Activated B cell treated with CpG ODN at 0.5 μM for 24 hours (primary cell): ENCODE measurements at regions not wholly inside any gene's neighbourhood (a gene's known extent, or its start where the extent isn't known, plus 50 kb on each side); places are given as distances from the start of the nearest gene placed in this dataset.

Experiments used
- ATAC-seq: fragments of 200-7000 bp; cut with Tn5 transposase; one replicate; pipeline ENCODE4 v1.10.0; 2021; ENCODE audit warnings: low read depth, mild to moderate bottlenecking, moderate library complexity
- CTCF ChIA-PET: fragments of 350-600 bp; sonication (Branson Sonifier 250); formaldehyde crosslinking; loops from one replicate; lab custom pipeline; 2021; ENCODE audit warnings: antibody characterized with exemption; lab: Charles Lee
- POLR2A ChIA-PET: fragments of 350-600 bp; sonication (Branson Sonifier 250); formaldehyde crosslinking; loops from one replicate; lab custom pipeline; 2021; ENCODE audit warnings: antibody characterized with exemption; lab: Charles Lee
- DNase-seq: peaks from one replicate; pipeline ENCODE4 v3.0.0; 2022
- H3K27ac Mint-ChIP-seq: one replicate; pipeline ENCODE4 v1.8.0; 2020; ENCODE audit warnings: mixed read lengths
- H3K27me3 Mint-ChIP-seq: one replicate; pipeline ENCODE4 v1.8.0; 2021; ENCODE audit warnings: mixed read lengths
- H3K36me3 Mint-ChIP-seq: one replicate; pipeline ENCODE4 v1.8.0; 2021; ENCODE audit warnings: low read depth, mixed read lengths
- H3K4me1 Mint-ChIP-seq: one replicate; pipeline ENCODE4 v1.8.0; 2021; ENCODE audit warnings: mixed read lengths
- H3K4me3 Mint-ChIP-seq: one replicate; pipeline ENCODE4 v1.8.0; 2020; ENCODE audit warnings: mild to moderate bottlenecking, mixed read lengths
- H3K9me3 Mint-ChIP-seq: one replicate; pipeline ENCODE4 v1.8.0; 2020; ENCODE audit warnings: mixed read lengths
- CTCF ChIP-seq: fragments of 200-600 bp; IDR thresholded peaks from one replicate; pipeline ENCODE4 v1.8.0; 2022; ENCODE audit warnings: antibody characterized with exemption, mild to moderate bottlenecking
- intact Hi-C: fragments of 100-400 bp; cut with micrococcal nuclease; formaldehyde crosslinking; loops from one replicate; pipeline ENCODE4 v1.15.1; 2024

GRCh38 chr11:115005663-115006062 lies 327.3 kb downstream of the NXPE2 start:
- ChIA-PET POLR2A (no interaction called here), CTCF (no interaction called here)
- no peaks in the 10 kb centered on the region for H3K36me3 Mint-ChIP-seq
- H3K4me1 Mint-ChIP-seq: no peaks in the 10 kb centered on the region
- H3K27me3 Mint-ChIP-seq: no peaks in the 10 kb centered on the region
- ATAC-seq: no peak
- H3K9me3 Mint-ChIP-seq: no peaks in the 10 kb centered on the region
- H3K27ac Mint-ChIP-seq: no peak overlapping the region
- DNase-seq: no peak
- no peak overlapping the region for H3K4me3 Mint-ChIP-seq
- intact Hi-C loops: no loop called here
- TF ChIP-seq CTCF: no peak

- no peak overlapping the region for H3K4me3 Mint-ChIP-seq
- CTCF ChIA-PET: no interaction called here
- ATAC-seq: no peak
- no peaks in the 10 kb centered on the region for H3K36me3 Mint-ChIP-seq
- H3K27me3 Mint-ChIP-seq: no peaks in the 10 kb centered on the region
- intact Hi-C loops: no loop called here
- H3K9me3 Mint-ChIP-seq: no peaks in the 10 kb centered on the region
- POLR2A ChIA-PET: no interaction called here
- TF ChIP-seq CTCF: no peak
- DNase-seq: no peak
- no peak overlapping the region for H3K27ac Mint-ChIP-seq
- no peaks in the 10 kb centered on the region for H3K4me1 Mint-ChIP-seq
Observed at GRCh38 chr11:115007851-115008250, 329.5 kb downstream of the NXPE2 start.

- ChIA-PET POLR2A (no interaction called here), CTCF (no interaction called here)
- H3K36me3 Mint-ChIP-seq: no peaks in the 10 kb centered on the region
- no peak overlapping the region for H3K27ac Mint-ChIP-seq
- H3K27me3 Mint-ChIP-seq: no peaks in the 10 kb centered on the region
- DNase-seq (no peak), ATAC-seq (no peak)
- TF ChIP-seq CTCF: no peak
- intact Hi-C loops: no loop called here
- no peak overlapping the region for H3K4me3 Mint-ChIP-seq
- H3K9me3 Mint-ChIP-seq: no peaks in the 10 kb centered on the region
- H3K4me1 Mint-ChIP-seq: no peaks in the 10 kb centered on the region
Observed at GRCh38 chr11:115008799-115009198, 330.5 kb downstream of the NXPE2 start.

GRCh38 chr11:115017529-115017928 lies 339.2 kb downstream of the NXPE2 start:
- H3K4me1 Mint-ChIP-seq: no peaks in the 10 kb centered on the region

GRCh38 chr11:115030166-115030565 lies 351.8 kb downstream of the NXPE2 start:
- CTCF ChIA-PET: no interaction called here
- intact Hi-C loops: no loop called here
- Mint-ChIP-seq H3K4me3 (no peak overlapping the region), H3K9me3 (peaks cover 8% of the 10 kb centered on the region), H3K27ac (no peak overlapping the region), H3K4me1 (no peaks in the 10 kb centered on the region), H3K36me3 (no peaks in the 10 kb centered on the region), H3K27me3 (no peaks in the 10 kb centered on the region)
- ATAC-seq (no peak), DNase-seq (no peak)
- no peak for TF ChIP-seq CTCF
- POLR2A ChIA-PET: no interaction called here

More at GRCh38 chr11:115017529-115017928, 339.2 kb downstream of the NXPE2 start:
- no peak for TF ChIP-seq CTCF
- no peak overlapping the region for H3K27ac Mint-ChIP-seq
- DNase-seq (no peak), ATAC-seq (no peak)
- intact Hi-C loops: no loop called here
- no peak overlapping the region for H3K4me3 Mint-ChIP-seq
- H3K36me3 Mint-ChIP-seq: no peaks in the 10 kb centered on the region
- CTCF ChIA-PET: no interaction called here
- H3K9me3 Mint-ChIP-seq: peaks cover 12% of the 10 kb centered on the region
- POLR2A ChIA-PET: no interaction called here
- H3K27me3 Mint-ChIP-seq: no peaks in the 10 kb centered on the region
